K562 (cell line): ENCODE measurements at regions not wholly inside any gene's neighbourhood (a gene's known extent, or its start where the extent isn't known, plus 50 kb on each side); places are given as distances from the start of the nearest gene placed in this dataset.

Experiments used
- ATAC-seq: fragments of 200-7000 bp; cut with Tn5 transposase; 3 replicates; pipeline ENCODE4 v1.9.1; 2020; ENCODE audit warnings: moderate library complexity
- BruUV-seq: library from RNA; stranded (reverse); fragments of 400-500 nt; replicated peaks from 2 replicates; lab custom pipeline; 2021; lab: Mats Ljungman, UMichigan
- CTCF ChIA-PET: fragments of 300-600 bp; formaldehyde crosslinking; extraction: SDS; loops from one replicate; lab custom pipeline; 2021; ENCODE audit warnings: low intra/inter-chr PET ratio; lab: Yijun Ruan, JAX
- POLR2A ChIA-PET: fragments of 300-600, 350-650 bp; sonication (Branson Sonifier 250); formaldehyde crosslinking; extraction: SDS; loops from one replicate; lab custom pipeline; 2021; ENCODE audit warnings: antibody characterized with exemption, inconsistent platforms; lab: Yijun Ruan, JAX
- DNase-seq, 4 experiments: peaks; one replicate each; pipeline versions ENCODE4 v3.0.0 to v3.0.0-alpha.2; 2011 to 2018; ENCODE audit warnings: low spot score in 3 of 4, mixed read lengths in 3 of 4; ENCODE audit errors: extremely low read depth in 1 of 4
- FAIRE-seq: peaks from 2 replicates; lab custom pipeline; 2011; peaks lifted over from hg19 to GRCh38; lab: Jason Lieb, UNC
- H2AFZ ChIP-seq: 2 replicates; pipeline ENCODE4 v1.6.0; 2011; ENCODE audit warnings: low read depth, low read length, control low read depth, inconsistent platforms
- H3K27ac ChIP-seq: fragments of 200-600 bp; 3 replicates; pipeline ENCODE4 v1.8.0; 2011; ENCODE audit warnings: low read depth, mild to moderate bottlenecking, control low read depth, inconsistent platforms, low read length, moderate library complexity, mixed read lengths; ENCODE audit errors: extremely low read depth
- H3K27me3 ChIP-seq, 2 experiments: fragments of 300-600 bp in 1 of 2; 2 replicates in 1 of 2; 3 replicates in 1 of 2; pipeline versions ENCODE4 v1.6.0 to v1.8.0; 2011; ENCODE audit warnings: inconsistent platforms in 2 of 2, low read length in 2 of 2, mild to moderate bottlenecking in 1 of 2, mixed read lengths in 1 of 2, moderate library complexity in 1 of 2; ENCODE audit not compliant: control insufficient read depth in 2 of 2, insufficient read depth in 2 of 2
- H3K36me3 ChIP-seq: fragments of 300-600 bp; 3 replicates; pipeline ENCODE4 v1.8.0; 2011; ENCODE audit warnings: mild to moderate bottlenecking, low read length, inconsistent platforms; ENCODE audit not compliant: control insufficient read depth, insufficient read depth
- H3K4me1 ChIP-seq, 2 experiments: fragments of 200-600 bp in 1 of 2; replicated peaks in 1 of 2; 2 replicates in 1 of 2; 3 replicates in 1 of 2; pipeline versions ENCODE4 v1.5.1 to v1.8.0; 2011; ENCODE audit warnings: inconsistent platforms in 2 of 2, low read length in 2 of 2, mild to moderate bottlenecking in 1 of 2, mixed read lengths in 1 of 2, moderate library complexity in 1 of 2; ENCODE audit not compliant: control insufficient read depth in 2 of 2, insufficient read depth in 2 of 2
- H3K4me2 ChIP-seq: 2 replicates; pipeline ENCODE4 v1.6.1; 2011; ENCODE audit warnings: low read length, control low read depth, inconsistent platforms, mixed read lengths; ENCODE audit not compliant: insufficient read depth
- H3K4me3 ChIP-seq: fragments of 200-600 bp; sonication (generic), shearing (Covaris generic); 2 replicates; pipeline ENCODE4 v1.5.1; 2016; ENCODE audit warnings: control low read depth, inconsistent platforms
- H3K79me2 ChIP-seq: fragments of 200-600 bp; 3 replicates; pipeline ENCODE4 v1.8.0; 2011; ENCODE audit warnings: low read length, inconsistent platforms; ENCODE audit not compliant: control insufficient read depth, insufficient read depth
- H3K9ac ChIP-seq, 2 experiments: 2 replicates each; pipeline versions ENCODE4 v1.6.0 to v1.6.1; 2011; ENCODE audit warnings: low read depth in 2 of 2, low read length in 2 of 2, control low read depth in 1 of 2, inconsistent platforms in 1 of 2, mild to moderate bottlenecking in 1 of 2, mixed read lengths in 1 of 2; ENCODE audit not compliant: insufficient read depth in 1 of 2
- H3K9me1 ChIP-seq: one replicate; pipeline ENCODE4 v1.6.0; 2011; ENCODE audit warnings: inconsistent platforms, mild to moderate bottlenecking, low read length, moderate library complexity; ENCODE audit not compliant: control insufficient read depth, insufficient read depth
- H3K9me3 ChIP-seq: replicated peaks from 2 replicates; pipeline ENCODE4 v1.5.1; 2011; ENCODE audit warnings: low read depth, low read length, inconsistent platforms; ENCODE audit not compliant: control insufficient read depth, insufficient read depth
- H4K20me1 ChIP-seq: replicated peaks from 2 replicates; pipeline ENCODE4 v1.6.1; 2011; ENCODE audit warnings: low read length, inconsistent platforms, mixed read lengths; ENCODE audit not compliant: control insufficient read depth, insufficient read depth
- HDAC6 ChIP-seq: IDR thresholded peaks from 2 replicates; pipeline ENCODE4 v1.6.1; 2012; ENCODE audit warnings: low read depth, mild to moderate bottlenecking, control low read depth, inconsistent platforms, low read length, moderate library complexity
- NFYB ChIP-seq: IDR thresholded peaks from 2 replicates; pipeline ENCODE4 v1.6.1; 2011; ENCODE audit warnings: mild to moderate bottlenecking, moderate library complexity; ENCODE audit not compliant: insufficient read length; ENCODE audit errors: extremely low read depth
- PKNOX1 ChIP-seq: fragments of 450-650 bp; IDR thresholded peaks from 2 replicates; pipeline ENCODE4 v1.6.1; 2016
- SMAD2 ChIP-seq: fragments of 150-350 bp; IDR thresholded peaks from 2 replicates; pipeline ENCODE4 v1.6.1; 2014; ENCODE audit warnings: low read depth, mild to moderate bottlenecking, low read length
- STAT5A ChIP-seq: IDR thresholded peaks from 2 replicates; pipeline ENCODE4 v1.6.1; 2012; ENCODE audit warnings: low read length, inconsistent platforms, borderline replicate concordance
- ZEB2 ChIP-seq: fragments of 450-650 bp; IDR thresholded peaks from 2 replicates; pipeline ENCODE4 v1.6.1; 2016
- ZNF740 ChIP-seq, 3 experiments: fragments of 200-800 bp in 1 of 3; sonication (Bioruptor generic) in 1 of 3; sonication (generic) in 1 of 3; formaldehyde crosslinking in 1 of 3; IDR thresholded peaks; 2 replicates each; pipeline versions ENCODE4 v1.6.1 to v1.8.0; 2016 to 2022; ENCODE audit warnings: mild to moderate bottlenecking in 2 of 3, missing compliant biosample characterization in 2 of 3, missing genetic modification characterization in 2 of 3, missing genetic modification reagents in 1 of 3
- WGBS: fragments of 100-300 bp; shearing (Covaris generic); methylation state at CpG from one replicate; pipeline ENCODE4 v1.1.6; 2016; ENCODE audit warnings: low coverage, mixed read lengths; ENCODE audit not compliant: insufficient coverage; ENCODE audit errors: missing lambda C conversion rate; 5-methylcytosine and 5-hydroxymethylcytosine counted together
- in situ Hi-C: fragments of 300-500 bp; cut with MboI; formaldehyde crosslinking; loops from 4 replicates; pipeline ENCODE4 v1.15.0; 2018; ENCODE audit warnings: inconsistent platforms, mixed read lengths
- intact Hi-C: fragments of 100-400 bp; cut with micrococcal nuclease; formaldehyde crosslinking; loops from 2 replicates; pipeline ENCODE4 v1.14.2; 2022

- 8% methylated on average over 9 of the region's 9 CpGs for whole genome bisulfite sequencing
- in situ Hi-C loops, result no loop called here
- POLR2A ChIA-PET, result no interaction called here
- TF ChIP-seq NFYB (no peak), PKNOX1 (0 out of 2 replicates have a peak, but pooled peaks have one; percentile 8), ZNF740 (CRISPR knock-in tag; IDR thresholded peaks at IDR 0.05) (no peak), ZNF740 (tag; IDR thresholded peaks at IDR 0.05) (peak in 1 of 2 experiments; percentile 66; a peak in 2 of 4 replicates), HDAC6 (no peak), STAT5A (no peak), ZEB2 (no peak), SMAD2 (no peak)
- TF ChIP-seq, all 486 proteins: peak for 2
- intact Hi-C loops, result no loop called here
- no peaks in the 10 kb centered on the region for H3K9me3 ChIP-seq
- no peaks in the 10 kb centered on the region for H4K20me1 ChIP-seq
- H3K36me3 ChIP-seq, result no peaks in the 10 kb centered on the region
- no peak for FAIRE-seq
- no peak overlapping the region for H3K27ac ChIP-seq
- no peak for ATAC-seq
- no peak overlapping the region for H3K4me3 ChIP-seq
- CTCF ChIA-PET, result no interaction called here
- H3K79me2 ChIP-seq, result no peaks in the 10 kb centered on the region
- DNase-seq, result no peak
- no peaks in the 10 kb centered on the region for H3K4me1 ChIP-seq
- no peak overlapping the region for H2AFZ ChIP-seq
- no TSS peak for BruUV-seq
- no peak overlapping the region for H3K9ac ChIP-seq
- no peaks in the 10 kb centered on the region for H3K9me1 ChIP-seq
- peaks cover 6 to 16% of the 10 kb centered on the region in 2 experiments; a peak in 4 of 5 replicates for H3K27me3 ChIP-seq
- H3K4me2 ChIP-seq, result no peak overlapping the region
Measured at GRCh38 chr3:38949994-38950393, 101.8 kb downstream of the SCN11A start.
